Uterus (tissue), 2 donors: ENCODE measurements at regions not wholly inside any gene's neighbourhood (a gene's known extent, or its start where the extent isn't known, plus 50 kb on each side); places are given as distances from the start of the nearest gene placed in this dataset.

ENCODE experiments used
- POLR2A ChIP-seq, 2 donors: fragments of 450-650 bp; IDR thresholded peaks; one replicate each; pipeline ENCODE4 v1.6.1; 2016; ENCODE audit warnings: antibody characterized with exemption in 2 of 2, mild to moderate bottlenecking in 1 of 2, moderate library complexity in 1 of 2
- TF ChIP-seq, protein P1 (sequence below), 4 experiments: fragments of 200-600 bp in 2 of 4; fragments of 450-650 bp in 2 of 4; sonication (generic) in 2 of 4; IDR thresholded peaks; one replicate each; pipeline ENCODE4 v1.5.1; 2016 to 2019; ENCODE audit warnings: antibody characterized with exemption in 4 of 4, mild to moderate bottlenecking in 2 of 4, moderate library complexity in 1 of 4

DNA sequence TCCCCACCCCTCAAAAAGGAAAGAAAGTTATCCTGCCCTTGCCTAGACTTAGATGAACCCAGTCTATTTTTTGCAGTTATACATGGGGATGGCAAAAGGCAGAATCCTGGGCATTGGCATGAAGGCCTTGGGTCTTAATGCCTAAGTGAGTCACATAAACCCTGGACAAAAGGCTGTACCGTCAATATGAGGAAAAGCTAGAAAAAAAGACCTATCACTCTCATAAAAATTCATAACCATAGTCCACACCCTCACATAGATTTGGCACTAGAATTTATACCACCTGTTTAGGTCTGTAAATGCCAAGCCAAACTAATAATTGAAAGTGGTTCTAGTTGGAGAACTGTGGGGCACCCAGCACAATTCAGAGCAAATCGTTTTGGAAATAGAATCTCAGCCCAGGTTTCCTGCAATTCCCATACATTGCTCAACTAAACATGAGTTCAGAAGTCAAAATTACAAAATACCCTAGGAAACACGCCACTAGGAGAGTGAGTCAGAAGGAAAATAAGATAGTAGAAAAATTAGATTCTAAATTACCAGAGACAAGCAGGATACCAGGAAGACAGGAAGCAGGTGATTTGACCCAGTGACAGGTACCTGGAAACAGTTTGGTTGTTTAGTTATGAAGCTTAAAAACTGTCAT lies 70.4 kb upstream of the FUCA2 start:
- TF ChIP-seq, protein P1, sequence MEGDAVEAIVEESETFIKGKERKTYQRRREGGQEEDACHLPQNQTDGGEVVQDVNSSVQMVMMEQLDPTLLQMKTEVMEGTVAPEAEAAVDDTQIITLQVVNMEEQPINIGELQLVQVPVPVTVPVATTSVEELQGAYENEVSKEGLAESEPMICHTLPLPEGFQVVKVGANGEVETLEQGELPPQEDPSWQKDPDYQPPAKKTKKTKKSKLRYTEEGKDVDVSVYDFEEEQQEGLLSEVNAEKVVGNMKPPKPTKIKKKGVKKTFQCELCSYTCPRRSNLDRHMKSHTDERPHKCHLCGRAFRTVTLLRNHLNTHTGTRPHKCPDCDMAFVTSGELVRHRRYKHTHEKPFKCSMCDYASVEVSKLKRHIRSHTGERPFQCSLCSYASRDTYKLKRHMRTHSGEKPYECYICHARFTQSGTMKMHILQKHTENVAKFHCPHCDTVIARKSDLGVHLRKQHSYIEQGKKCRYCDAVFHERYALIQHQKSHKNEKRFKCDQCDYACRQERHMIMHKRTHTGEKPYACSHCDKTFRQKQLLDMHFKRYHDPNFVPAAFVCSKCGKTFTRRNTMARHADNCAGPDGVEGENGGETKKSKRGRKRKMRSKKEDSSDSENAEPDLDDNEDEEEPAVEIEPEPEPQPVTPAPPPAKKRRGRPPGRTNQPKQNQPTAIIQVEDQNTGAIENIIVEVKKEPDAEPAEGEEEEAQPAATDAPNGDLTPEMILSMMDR (IDR thresholded peaks at IDR 0.05), result no peak
- no peak for TF ChIP-seq POLR2A (IDR thresholded peaks at IDR 0.05)
